ENCODE measurements at regions not wholly inside any gene's neighbourhood (a gene's known extent, or its start where the extent isn't known, plus 50 kb on each side); places are given as distances from the start of the nearest gene placed in this dataset.
A peak's percentile ranks its signal among the peaks of the same experiment; 100 is the strongest.

GRCh38 chrX:149283853-149284252 lies 221.3 kb downstream of the IDS start:
- intact Hi-C loops (cut with DNase I), result no loop called here
- H3K4me3 ChIP-seq (replicated peaks in 1 of 3), result no peak overlapping the region
- TF ChIP-seq POLR2A (IDR thresholded peaks at IDR 0.05), result no peak
- no peaks in the 10 kb centered on the region for H3K36me3 ChIP-seq
- no peaks in the 10 kb centered on the region for H3K27me3 ChIP-seq
- DNase-seq, result no peak
- H3K9me3 ChIP-seq, result no peaks in the 10 kb centered on the region
- no peak overlapping the region for H3K27ac ChIP-seq
- H3K4me1 ChIP-seq, result no peaks in the 10 kb centered on the region

- H3K36me3 ChIP-seq, result no peaks in the 10 kb centered on the region
- H3K27me3 ChIP-seq, result no peaks in the 10 kb centered on the region
- intact Hi-C loops (cut with DNase I), result no loop called here
- no peak overlapping the region for H3K4me3 ChIP-seq (replicated peaks in 1 of 3)
- TF ChIP-seq CTCF (IDR thresholded peaks at IDR 0.05) (no peak), POLR2A (IDR thresholded peaks at IDR 0.05) (no peak)
- no peaks in the 10 kb centered on the region for H3K9me3 ChIP-seq
- no peaks in the 10 kb centered on the region for H3K4me1 ChIP-seq
- no peak overlapping the region for H3K27ac ChIP-seq
- WGBS, 2 donors, result 88 to 95% methylated on average over 1 of the region's 1 CpG
- no peak for DNase-seq
Measured at GRCh38 chrX:149282909-149283308, 222.2 kb downstream of the IDS start.

DNA sequence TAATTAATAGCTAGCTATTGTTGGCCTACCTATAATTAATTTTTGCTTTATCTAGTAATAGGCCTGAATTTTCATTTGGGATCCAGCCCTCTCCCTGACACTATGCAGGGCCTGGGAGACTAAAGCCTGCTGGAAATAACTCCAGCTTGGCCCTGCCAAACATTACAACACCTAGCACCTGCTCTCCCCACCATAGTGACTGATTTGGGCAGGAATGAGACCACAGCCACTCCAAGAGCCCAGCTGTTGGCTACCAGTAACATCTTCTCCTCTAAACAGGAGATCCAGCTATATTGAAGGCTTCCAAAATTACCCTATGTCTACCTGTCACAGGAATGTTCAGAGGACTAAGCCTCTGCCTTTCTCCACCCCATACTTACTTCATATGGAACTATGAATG lies 225.1 kb downstream of the IDS start:
- no peaks in the 10 kb centered on the region for H3K36me3 ChIP-seq
- intact Hi-C loops (cut with DNase I), result no loop called here
- H3K9me3 ChIP-seq, result no peaks in the 10 kb centered on the region
- H3K27me3 ChIP-seq, result no peaks in the 10 kb centered on the region
- H3K4me3 ChIP-seq (replicated peaks in 1 of 3), result no peak overlapping the region
- no peak overlapping the region for H3K27ac ChIP-seq
- H3K4me1 ChIP-seq, result no peaks in the 10 kb centered on the region
- TF ChIP-seq POLR2A (IDR thresholded peaks at IDR 0.05), result no peak
- no peak for TF ChIP-seq CTCF (IDR thresholded peaks at IDR 0.05)
- no peak for DNase-seq

DNA sequence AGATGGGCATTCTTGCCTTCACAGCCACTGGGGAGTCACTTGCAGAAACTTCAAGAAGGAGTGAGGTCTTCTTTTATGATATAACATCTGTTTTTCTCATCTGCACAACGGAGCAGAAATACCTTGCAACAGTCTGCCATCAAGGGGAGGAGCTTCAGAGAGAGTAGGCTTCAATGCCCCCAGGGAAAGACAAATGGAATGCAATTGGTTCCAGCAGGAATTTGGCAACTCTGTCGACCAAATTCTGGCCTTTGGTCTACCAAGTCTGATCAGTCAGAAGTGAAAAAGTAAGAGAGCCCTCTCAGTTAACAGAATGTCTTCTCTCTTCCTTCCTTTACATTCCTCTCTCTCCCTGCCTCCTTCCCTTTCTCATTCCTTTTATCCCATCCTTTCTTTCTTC lies 229.3 kb downstream of the IDS start:
- H3K9me3 ChIP-seq, result no peaks in the 10 kb centered on the region
- peak in 1 of 2 donors; percentile 5 for DNase-seq
- 14 to 21% methylated on average over 2 of the region's 2 CpGs for WGBS, 2 donors
- H3K4me3 ChIP-seq (replicated peaks in 1 of 3), result no peak overlapping the region
- intact Hi-C loops (cut with DNase I), result no loop called here
- no peak for TF ChIP-seq POLR2A (IDR thresholded peaks at IDR 0.05)
- no peak for TF ChIP-seq CTCF (IDR thresholded peaks at IDR 0.05)
- no peaks in the 10 kb centered on the region for H3K27me3 ChIP-seq
- no peak overlapping the region for H3K27ac ChIP-seq
- H3K4me1 ChIP-seq, result no peaks in the 10 kb centered on the region
- H3K36me3 ChIP-seq, result no peaks in the 10 kb centered on the region

DNA sequence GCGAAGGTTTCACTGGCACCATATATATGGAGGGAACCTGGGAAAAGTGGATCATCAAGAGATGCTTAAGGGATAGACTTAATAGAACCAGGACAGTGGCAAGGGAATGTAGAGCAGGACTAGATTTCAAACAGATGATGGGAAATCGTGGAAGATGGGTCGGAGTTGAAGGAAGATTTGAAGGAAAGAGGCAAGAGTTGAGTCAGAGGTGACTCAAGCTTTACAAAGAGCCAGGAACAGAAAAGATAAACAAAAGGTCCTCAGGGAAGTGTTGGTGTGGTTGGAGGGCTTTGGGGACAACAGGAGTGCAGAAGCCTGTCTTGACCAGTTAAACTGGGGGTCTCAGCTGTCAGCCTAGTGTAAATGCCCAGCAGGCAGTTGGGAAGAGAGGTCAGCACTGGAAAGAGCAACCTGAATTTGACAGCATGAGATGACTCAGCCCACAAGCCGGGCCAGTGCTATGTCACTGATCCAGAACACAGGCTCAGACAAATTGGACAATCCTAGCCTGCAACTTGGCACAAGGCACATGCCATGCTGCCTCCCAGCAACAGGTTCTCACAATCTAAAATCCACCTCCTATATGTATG lies 230.5 kb downstream of the IDS start:
- no peak overlapping the region for H3K27ac ChIP-seq
- no peak for TF ChIP-seq CTCF (IDR thresholded peaks at IDR 0.05)
- TF ChIP-seq POLR2A (IDR thresholded peaks at IDR 0.05), result no peak
- no peaks in the 10 kb centered on the region for H3K4me1 ChIP-seq

More for the DNA sequence above, 230.5 kb downstream of the IDS start:
- H3K9me3 ChIP-seq, result no peaks in the 10 kb centered on the region
- intact Hi-C loops (cut with DNase I), result no loop called here
- H3K27me3 ChIP-seq, result no peaks in the 10 kb centered on the region
- H3K36me3 ChIP-seq, result no peaks in the 10 kb centered on the region
- WGBS, 2 donors, result 79 to 84% methylated on average over 3 to 4 of the region's 4 CpGs
- peak; percentile 8 to 38 for DNase-seq
- no peak overlapping the region for H3K4me3 ChIP-seq (replicated peaks in 1 of 3)

All from thyroid gland (tissue), 4 donors.